MM.1S (cell line): ENCODE measurements at regions not wholly inside any gene's neighbourhood (a gene's known extent, or its start where the extent isn't known, plus 50 kb on each side); places are given as distances from the start of the nearest gene placed in this dataset.

Experiments
- CTCF ChIP-seq: fragments of 300-600 bp; sonication (generic); IDR thresholded peaks from 2 replicates; pipeline ENCODE4 v1.5.1; 2016; ENCODE audit warnings: antibody characterized with exemption, low read length, mixed read lengths
- EZH2 ChIP-seq: fragments of 300-600 bp; sonication (generic); optimal IDR thresholded peaks from 2 replicates; pipeline ENCODE3; 2017; ENCODE audit warnings: low read depth, mild to moderate bottlenecking, antibody characterized with exemption, low read length, mixed read lengths
- EZH2phosphoT487 ChIP-seq: fragments of 300-600 bp; sonication (generic); IDR thresholded peaks from 2 replicates; pipeline ENCODE4 v1.6.1; 2018; ENCODE audit warnings: antibody characterized with exemption, low read length

DNA sequence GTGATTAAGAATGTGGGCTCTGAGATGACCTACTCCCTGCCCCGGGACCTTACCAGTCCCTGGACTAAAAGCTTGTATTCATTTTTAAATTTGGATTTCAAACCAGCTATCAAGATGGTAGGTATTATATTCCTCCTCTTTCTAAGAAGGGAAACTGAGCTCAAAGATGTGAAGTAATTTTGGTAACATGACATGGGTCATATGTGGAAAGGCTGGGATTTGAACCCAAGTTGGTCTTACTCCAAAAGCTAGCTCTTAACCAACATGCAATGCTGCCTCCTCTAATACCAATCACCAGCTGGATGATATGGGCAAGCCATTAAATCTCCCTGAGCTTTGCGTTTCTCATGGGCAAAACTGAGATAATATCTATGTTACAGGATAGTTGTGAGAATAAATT is 166.4 kb upstream of the SLC38A2 start:
- TF ChIP-seq CTCF (no peak), EZH2 (no peak), EZH2phosphoT487 (no peak)
